Testis (tissue), 2 donors: ENCODE measurements at regions not wholly inside any gene's neighbourhood (a gene's known extent, or its start where the extent isn't known, plus 50 kb on each side); places are given as distances from the start of the nearest gene placed in this dataset.

ENCODE experiments used
- CTCF ChIP-seq, 3 experiments: fragments of 450-650 bp in 2 of 3; fragments of 200-600 bp in 1 of 3; sonication (generic) in 1 of 3; IDR thresholded peaks; one replicate each; pipeline ENCODE4 v1.5.1; 2016 to 2019; ENCODE audit warnings: antibody characterized with exemption in 3 of 3, mild to moderate bottlenecking in 2 of 3, moderate library complexity in 1 of 3
- POLR2A ChIP-seq: fragments of 450-650 bp; IDR thresholded peaks from one replicate; pipeline ENCODE4 v1.6.1; 2017; ENCODE audit warnings: antibody characterized with exemption, mild to moderate bottlenecking, moderate library complexity

GRCh38 chr17:51387986-51388385 is 127.6 kb downstream of the UTP18 start:
- no peak for TF ChIP-seq CTCF (IDR thresholded peaks at IDR 0.05)
- TF ChIP-seq POLR2A, result no peak
